ENCODE measurements at regions not wholly inside any gene's neighbourhood (a gene's known extent, or its start where the extent isn't known, plus 50 kb on each side); places are given as distances from the start of the nearest gene placed in this dataset.
"Not testable (repeated sequence)": the region's sequence is repeated elsewhere in the genome, so short reads cannot be mapped to it uniquely, and the experiment has no call there.

- Histone ChIP-seq H3K4me3 (no peak overlapping the region), H3K36me3 (no peaks in the 10 kb centered on the region), H3K9me3 (no peaks in the 10 kb centered on the region), H3K4me1 (no peaks in the 10 kb centered on the region), H3K27ac (no peak overlapping the region), H3K9ac (ENCODE audit: low read depth in 2 of 2, low read length in 2 of 2) (no peak overlapping the region), H3K27me3 (no peaks in the 10 kb centered on the region)
- no peak for DNase-seq
- intact Hi-C loops (cut with DNase I), result no loop called here
- TF ChIP-seq, protein P1, sequence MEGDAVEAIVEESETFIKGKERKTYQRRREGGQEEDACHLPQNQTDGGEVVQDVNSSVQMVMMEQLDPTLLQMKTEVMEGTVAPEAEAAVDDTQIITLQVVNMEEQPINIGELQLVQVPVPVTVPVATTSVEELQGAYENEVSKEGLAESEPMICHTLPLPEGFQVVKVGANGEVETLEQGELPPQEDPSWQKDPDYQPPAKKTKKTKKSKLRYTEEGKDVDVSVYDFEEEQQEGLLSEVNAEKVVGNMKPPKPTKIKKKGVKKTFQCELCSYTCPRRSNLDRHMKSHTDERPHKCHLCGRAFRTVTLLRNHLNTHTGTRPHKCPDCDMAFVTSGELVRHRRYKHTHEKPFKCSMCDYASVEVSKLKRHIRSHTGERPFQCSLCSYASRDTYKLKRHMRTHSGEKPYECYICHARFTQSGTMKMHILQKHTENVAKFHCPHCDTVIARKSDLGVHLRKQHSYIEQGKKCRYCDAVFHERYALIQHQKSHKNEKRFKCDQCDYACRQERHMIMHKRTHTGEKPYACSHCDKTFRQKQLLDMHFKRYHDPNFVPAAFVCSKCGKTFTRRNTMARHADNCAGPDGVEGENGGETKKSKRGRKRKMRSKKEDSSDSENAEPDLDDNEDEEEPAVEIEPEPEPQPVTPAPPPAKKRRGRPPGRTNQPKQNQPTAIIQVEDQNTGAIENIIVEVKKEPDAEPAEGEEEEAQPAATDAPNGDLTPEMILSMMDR (IDR thresholded peaks at IDR 0.05), result no peak
Measured at GRCh38 chr12:19666070-19666469, 226.8 kb downstream of the AEBP2 start.

DNA sequence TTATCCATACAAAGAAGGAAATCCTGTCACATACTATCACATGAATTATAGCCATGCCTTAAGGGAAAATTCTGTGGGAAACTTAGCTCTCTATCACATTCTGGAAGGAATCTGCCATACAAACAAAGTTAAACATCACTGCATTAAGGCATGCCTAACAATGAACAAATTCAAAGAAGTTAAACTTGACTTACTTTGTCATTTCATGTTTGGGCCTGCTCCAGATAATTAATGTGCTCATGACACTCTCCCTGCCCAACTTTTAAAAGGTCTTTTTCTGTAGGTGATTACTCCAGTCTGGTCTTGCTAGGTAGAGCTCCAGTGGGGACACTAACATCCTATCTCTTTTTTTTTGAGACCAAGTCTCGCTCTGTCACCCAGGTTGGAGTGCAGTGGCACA lies 230.5 kb downstream of the AEBP2 start:
- TF ChIP-seq, protein P1 (IDR thresholded peaks at IDR 0.05), result no peak
- H3K27ac ChIP-seq, result no peak overlapping the region
- H3K9ac ChIP-seq (ENCODE audit: low read depth in 2 of 2, low read length in 2 of 2), result no peak overlapping the region
- no peak for DNase-seq
- H3K9me3 ChIP-seq, result no peaks in the 10 kb centered on the region
- H3K36me3 ChIP-seq, result no peaks in the 10 kb centered on the region
- intact Hi-C loops (cut with DNase I), result no loop called here
- no peaks in the 10 kb centered on the region for H3K4me1 ChIP-seq
- H3K27me3 ChIP-seq, result no peaks in the 10 kb centered on the region
- no peak overlapping the region for H3K4me3 ChIP-seq

DNA sequence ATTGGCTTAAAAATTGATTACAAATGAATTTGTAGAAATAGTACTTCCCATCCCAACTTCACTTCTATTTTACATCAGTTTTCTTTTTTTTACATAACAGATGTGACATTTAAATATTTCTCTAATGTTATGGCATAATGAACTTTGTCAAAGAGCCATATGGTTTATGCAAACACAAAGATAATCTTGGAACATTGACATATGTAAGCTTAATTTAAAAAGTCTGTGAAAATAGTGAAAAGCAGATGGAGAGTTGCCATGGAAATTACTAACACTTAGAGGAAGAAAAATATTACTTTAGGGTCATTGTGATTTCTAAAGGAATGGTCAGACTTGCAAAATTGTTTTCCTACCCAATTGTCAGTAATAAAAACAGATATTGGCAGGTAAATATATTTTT lies 232.4 kb downstream of the AEBP2 start:
- no peaks in the 10 kb centered on the region for H3K9me3 ChIP-seq
- H3K27me3 ChIP-seq, result no peaks in the 10 kb centered on the region
- H3K9ac ChIP-seq (ENCODE audit: low read depth in 2 of 2, low read length in 2 of 2), result no peak overlapping the region
- H3K4me1 ChIP-seq, result no peaks in the 10 kb centered on the region
- H3K36me3 ChIP-seq, result no peaks in the 10 kb centered on the region
- TF ChIP-seq, protein P1 (IDR thresholded peaks at IDR 0.05), result no peak
- no peak overlapping the region for H3K27ac ChIP-seq
- intact Hi-C loops (cut with DNase I), result no loop called here
- no peak overlapping the region for H3K4me3 ChIP-seq
- no peak for DNase-seq

DNA sequence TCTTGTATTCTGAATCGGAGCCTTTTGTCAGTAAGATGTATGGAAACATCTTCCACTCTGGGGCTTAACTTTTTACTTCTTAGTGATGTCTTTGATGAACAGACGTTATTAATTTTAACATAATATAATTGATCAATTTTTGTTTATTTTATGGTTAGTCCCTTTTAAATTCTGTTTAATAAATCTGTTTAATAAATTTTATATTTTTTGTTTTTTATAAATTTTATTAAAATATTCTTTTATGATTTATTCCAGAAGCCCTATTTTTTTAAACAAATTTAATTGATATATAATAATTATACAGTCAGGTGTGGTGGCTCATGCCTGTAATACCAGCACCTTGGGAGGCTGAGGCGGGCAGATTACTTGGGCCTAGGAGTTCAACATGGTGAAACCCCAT lies 235.1 kb downstream of the AEBP2 start:
- Histone ChIP-seq H3K4me1 (no peaks in the 10 kb centered on the region), H3K9me3 (no peaks in the 10 kb centered on the region), H3K36me3 (no peaks in the 10 kb centered on the region), H3K9ac (ENCODE audit: low read depth in 2 of 2, low read length in 2 of 2) (no peak overlapping the region), H3K27me3 (no peaks in the 10 kb centered on the region), H3K27ac (no peak overlapping the region), H3K4me3 (no peak overlapping the region)
- TF ChIP-seq, protein P1 (IDR thresholded peaks at IDR 0.05), result no peak
- no peak for DNase-seq
- intact Hi-C loops (cut with DNase I), result no loop called here

DNA sequence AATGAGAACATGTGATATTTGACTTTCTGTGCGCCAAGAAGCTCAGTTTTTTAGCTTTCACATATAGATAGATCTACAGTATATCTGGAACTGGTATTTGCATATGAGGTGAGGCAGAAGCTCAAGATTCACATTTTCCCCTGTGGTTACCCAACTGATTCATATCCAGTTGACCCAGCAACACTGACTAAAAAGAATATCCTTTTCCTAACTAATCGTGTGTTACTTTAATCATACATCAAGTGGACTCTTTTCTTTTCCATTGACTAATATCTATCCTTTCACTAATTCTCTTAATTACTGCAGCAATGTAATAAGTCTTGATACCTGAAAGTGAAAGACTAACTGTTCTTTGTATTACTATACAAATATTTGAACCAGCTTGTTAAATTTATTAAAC lies 236.1 kb downstream of the AEBP2 start:
- no peak for DNase-seq
- TF ChIP-seq, protein P1 (IDR thresholded peaks at IDR 0.05), result no peak
- Histone ChIP-seq H3K27ac (no peak overlapping the region), H3K4me1 (no peaks in the 10 kb centered on the region), H3K27me3 (no peaks in the 10 kb centered on the region), H3K9me3 (no peaks in the 10 kb centered on the region), H3K9ac (ENCODE audit: low read depth in 2 of 2, low read length in 2 of 2) (no peak overlapping the region), H3K36me3 (no peaks in the 10 kb centered on the region), H3K4me3 (no peak overlapping the region)
- intact Hi-C loops (cut with DNase I), result no loop called here

DNA sequence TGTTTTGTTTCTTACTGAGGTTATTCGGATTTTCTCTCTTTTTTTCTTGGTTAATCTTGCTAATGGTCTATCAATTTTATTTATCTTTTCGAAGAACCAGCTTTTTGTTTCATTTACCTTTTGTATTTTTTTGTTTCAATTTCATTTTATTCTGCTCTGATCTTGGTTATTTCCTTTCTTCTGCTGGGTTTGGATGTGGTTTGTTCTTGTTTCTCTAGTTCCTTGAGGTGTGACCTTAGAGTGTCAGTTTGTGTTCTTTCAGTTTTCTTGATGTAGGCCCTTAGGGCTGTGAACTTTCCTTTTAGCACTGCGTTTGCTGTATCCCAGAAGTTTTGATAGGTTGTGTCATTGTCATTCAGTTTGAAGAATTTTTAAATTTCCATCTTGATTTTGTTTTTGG lies 239.2 kb downstream of the AEBP2 start:
- H3K9me3 ChIP-seq; intact Hi-C loops (cut with DNase I); H3K9ac ChIP-seq (ENCODE audit: low read depth in 2 of 2, low read length in 2 of 2); H3K36me3 ChIP-seq; H3K4me3 ChIP-seq; H3K4me1 ChIP-seq; H3K27me3 ChIP-seq; H3K27ac ChIP-seq; DNase-seq: not testable (repeated sequence)

Measured in colonic mucosa (tissue), 4 donors.